Tibial nerve (tissue), 4 donors: ENCODE measurements at regions not wholly inside any gene's neighbourhood (a gene's known extent, or its start where the extent isn't known, plus 50 kb on each side); places are given as distances from the start of the nearest gene placed in this dataset.

ENCODE experiments used
- DNase-seq, 2 donors: peaks; one replicate each; pipeline ENCODE4 v3.0.0-alpha.2; 2019; ENCODE audit warnings: low spot score in 2 of 2
- H3K27ac ChIP-seq, 4 donors: fragments of 200-600 bp; sonication (generic) in 3 of 4; one replicate each; pipeline ENCODE4 v1.5.1; 2017 to 2019; ENCODE audit warnings: mild to moderate bottlenecking in 1 of 4
- H3K27me3 ChIP-seq, 2 donors: fragments of 200-600 bp; sonication (generic) in 1 of 2; one replicate each; pipeline versions ENCODE4 v1.5.1 to v1.6.0; 2017 to 2019
- H3K36me3 ChIP-seq, 3 donors: fragments of 200-600 bp; sonication (generic); one replicate each; pipeline ENCODE4 v1.5.1; 2018 to 2019
- H3K4me1 ChIP-seq, 4 donors: fragments of 200-600 bp; sonication (generic) in 3 of 4; one replicate each; pipeline ENCODE4 v1.5.1; 2017 to 2019
- H3K4me3 ChIP-seq, 4 donors: fragments of 200-600 bp; sonication (generic) in 3 of 4; one replicate each; pipeline ENCODE4 v1.5.1; 2017 to 2019; ENCODE audit warnings: mild to moderate bottlenecking in 1 of 4, moderate library complexity in 1 of 4
- H3K9me3 ChIP-seq, 4 donors: fragments of 200-600 bp; sonication (generic) in 3 of 4; one replicate each; pipeline ENCODE4 v1.5.1; 2017 to 2019
- EP300 ChIP-seq, 2 donors: sonication (generic); formaldehyde crosslinking; IDR thresholded peaks; one replicate each; pipeline ENCODE4 v1.6.1; 2017; ENCODE audit warnings: antibody characterized with exemption in 2 of 2, mild to moderate bottlenecking in 1 of 2
- POLR2A ChIP-seq, 2 donors: fragments of 450-650 bp; IDR thresholded peaks; one replicate each; pipeline ENCODE4 v1.6.1; 2017; ENCODE audit warnings: antibody characterized with exemption in 2 of 2, mild to moderate bottlenecking in 2 of 2, moderate library complexity in 2 of 2
- WGBS, 2 donors: methylation state at CpG; one replicate each; pipeline ENCODE4 v1.1.5; 2018; 5-methylcytosine and 5-hydroxymethylcytosine counted together
- TF ChIP-seq, protein P1 (sequence below), 5 experiments: fragments of 200-600 bp in 3 of 5; fragments of 450-650 bp in 2 of 5; sonication (generic) in 3 of 5; IDR thresholded peaks; one replicate each; pipeline ENCODE4 v1.5.1; 2016 to 2019; ENCODE audit warnings: antibody characterized with exemption in 5 of 5, mild to moderate bottlenecking in 3 of 5, moderate library complexity in 2 of 5

- DNase-seq: no peak
- Histone ChIP-seq H3K4me1 (peaks cover 0 to 5% (median 0%) of the 10 kb centered on the region in 4 donors), H3K27me3 (no peaks in the 10 kb centered on the region), H3K4me3 (no peak overlapping the region), H3K9me3 (no peaks in the 10 kb centered on the region), H3K36me3 (no peaks in the 10 kb centered on the region), H3K27ac (no peak overlapping the region)
- WGBS, 2 donors: 71 to 75% methylated on average over 2 of the region's 2 CpGs
- no peak for TF ChIP-seq POLR2A (IDR thresholded peaks at IDR 0.05)
- TF ChIP-seq EP300 (IDR thresholded peaks at IDR 0.05): no peak
- TF ChIP-seq, protein P1, sequence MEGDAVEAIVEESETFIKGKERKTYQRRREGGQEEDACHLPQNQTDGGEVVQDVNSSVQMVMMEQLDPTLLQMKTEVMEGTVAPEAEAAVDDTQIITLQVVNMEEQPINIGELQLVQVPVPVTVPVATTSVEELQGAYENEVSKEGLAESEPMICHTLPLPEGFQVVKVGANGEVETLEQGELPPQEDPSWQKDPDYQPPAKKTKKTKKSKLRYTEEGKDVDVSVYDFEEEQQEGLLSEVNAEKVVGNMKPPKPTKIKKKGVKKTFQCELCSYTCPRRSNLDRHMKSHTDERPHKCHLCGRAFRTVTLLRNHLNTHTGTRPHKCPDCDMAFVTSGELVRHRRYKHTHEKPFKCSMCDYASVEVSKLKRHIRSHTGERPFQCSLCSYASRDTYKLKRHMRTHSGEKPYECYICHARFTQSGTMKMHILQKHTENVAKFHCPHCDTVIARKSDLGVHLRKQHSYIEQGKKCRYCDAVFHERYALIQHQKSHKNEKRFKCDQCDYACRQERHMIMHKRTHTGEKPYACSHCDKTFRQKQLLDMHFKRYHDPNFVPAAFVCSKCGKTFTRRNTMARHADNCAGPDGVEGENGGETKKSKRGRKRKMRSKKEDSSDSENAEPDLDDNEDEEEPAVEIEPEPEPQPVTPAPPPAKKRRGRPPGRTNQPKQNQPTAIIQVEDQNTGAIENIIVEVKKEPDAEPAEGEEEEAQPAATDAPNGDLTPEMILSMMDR (IDR thresholded peaks at IDR 0.05): no peak
These were observed 317.5 kb upstream of the OR4E1 start for GRCh38 chr14:21991130-21991529.

DNA sequence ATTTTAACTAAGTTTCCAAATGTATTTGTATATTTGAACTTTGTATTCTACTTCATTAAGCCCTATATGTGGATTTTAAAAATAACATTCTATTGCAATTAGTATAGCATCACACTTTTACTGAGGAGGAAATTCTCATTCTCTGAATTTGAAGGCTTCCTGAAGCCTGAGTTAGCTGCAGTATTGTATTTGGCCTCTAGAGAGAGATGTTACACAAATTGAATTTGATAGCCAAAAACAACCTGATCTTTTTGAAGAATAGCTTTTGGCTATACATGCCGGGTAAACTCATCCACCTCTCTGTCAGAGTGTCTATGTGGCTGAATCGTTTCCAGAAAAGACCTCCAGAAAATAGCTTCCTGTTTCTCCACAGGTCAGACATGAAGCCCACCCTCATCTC lies 316.5 kb upstream of the OR4E1 start:
- H3K4me1 ChIP-seq: peaks cover 0 to 5% (median 0%) of the 10 kb centered on the region in 4 donors
- 22 to 27% methylated on average over 2 of the region's 2 CpGs for WGBS, 2 donors
- H3K4me3 ChIP-seq: no peak overlapping the region
- no peaks in the 10 kb centered on the region for H3K9me3 ChIP-seq
- no peak for DNase-seq
- H3K27ac ChIP-seq: no peak overlapping the region
- H3K36me3 ChIP-seq: no peaks in the 10 kb centered on the region
- no peak for TF ChIP-seq POLR2A (IDR thresholded peaks at IDR 0.05)
- no peak for TF ChIP-seq EP300 (IDR thresholded peaks at IDR 0.05)
- TF ChIP-seq, protein P1 (IDR thresholded peaks at IDR 0.05): peak; percentile 4 to 32 (median 14)
- H3K27me3 ChIP-seq: no peaks in the 10 kb centered on the region

GRCh38 chr14:21989090-21989489 lies 315.5 kb upstream of the OR4E1 start:
- no peak for TF ChIP-seq EP300 (IDR thresholded peaks at IDR 0.05)
- TF ChIP-seq, protein P1 (IDR thresholded peaks at IDR 0.05): no peak
- no peak for TF ChIP-seq POLR2A (IDR thresholded peaks at IDR 0.05)
- 61 to 73% methylated on average over 7 of the region's 7 CpGs for WGBS, 2 donors

DNA sequence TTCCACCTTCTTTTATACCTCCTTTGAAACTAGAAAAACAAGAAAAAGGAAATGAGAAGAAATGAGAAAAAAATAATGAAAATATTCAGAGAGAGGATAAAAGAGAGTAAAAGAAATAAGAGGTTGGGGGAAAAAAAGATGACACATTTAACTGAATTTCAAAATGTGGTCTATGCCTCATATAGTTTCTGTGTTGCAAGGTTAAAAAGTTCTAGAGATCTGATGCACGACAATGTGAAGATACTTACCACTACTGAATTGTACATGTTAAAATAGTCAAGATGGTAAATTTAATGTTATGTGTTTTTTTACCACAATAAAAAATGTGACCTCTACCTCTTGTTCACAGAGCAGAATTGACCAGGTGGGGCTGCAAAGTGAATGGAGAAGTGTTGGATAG lies 314.8 kb upstream of the OR4E1 start:
- TF ChIP-seq, protein P1 (IDR thresholded peaks at IDR 0.05): no peak
- TF ChIP-seq EP300 (IDR thresholded peaks at IDR 0.05) (no peak), POLR2A (IDR thresholded peaks at IDR 0.05) (no peak)
- H3K4me1 ChIP-seq: peaks cover 0 to 5% (median 0%) of the 10 kb centered on the region in 4 donors
- no peak overlapping the region for H3K4me3 ChIP-seq
- H3K27ac ChIP-seq: no peak overlapping the region
- 83 to 89% methylated on average over 1 of the region's 1 CpG for WGBS, 2 donors
- H3K27me3 ChIP-seq: no peaks in the 10 kb centered on the region
- no peaks in the 10 kb centered on the region for H3K9me3 ChIP-seq
- DNase-seq: no peak
- H3K36me3 ChIP-seq: no peaks in the 10 kb centered on the region

More at GRCh38 chr14:21989090-21989489, 315.5 kb upstream of the OR4E1 start:
- Histone ChIP-seq H3K9me3 (no peaks in the 10 kb centered on the region), H3K4me3 (no peak overlapping the region), H3K27ac (no peak overlapping the region), H3K27me3 (no peaks in the 10 kb centered on the region), H3K4me1 (peaks cover 0 to 5% (median 0%) of the 10 kb centered on the region in 4 donors), H3K36me3 (no peaks in the 10 kb centered on the region)
- no peak for DNase-seq

GRCh38 chr14:21987937-21988336 lies 314.3 kb upstream of the OR4E1 start:
- Histone ChIP-seq H3K4me3 (no peak overlapping the region), H3K9me3 (no peaks in the 10 kb centered on the region), H3K27ac (no peak overlapping the region), H3K4me1 (peaks cover 0 to 5% (median 0%) of the 10 kb centered on the region in 4 donors), H3K36me3 (no peaks in the 10 kb centered on the region), H3K27me3 (no peaks in the 10 kb centered on the region)
- no peak for DNase-seq
- TF ChIP-seq POLR2A (IDR thresholded peaks at IDR 0.05) (no peak), EP300 (IDR thresholded peaks at IDR 0.05) (no peak)
- TF ChIP-seq, protein P1 (IDR thresholded peaks at IDR 0.05): peak in 2 of 5 experiments; percentile 8 to 41
- WGBS, 2 donors: 26 to 32% methylated on average over 3 of the region's 3 CpGs
